ENCODE measurements at regions not wholly inside any gene's neighbourhood (a gene's known extent, or its start where the extent isn't known, plus 50 kb on each side); places are given as distances from the start of the nearest gene placed in this dataset.
"Not testable (repeated sequence)": the region's sequence is repeated elsewhere in the genome, so short reads cannot be mapped to it uniquely, and the experiment has no call there.

DNA sequence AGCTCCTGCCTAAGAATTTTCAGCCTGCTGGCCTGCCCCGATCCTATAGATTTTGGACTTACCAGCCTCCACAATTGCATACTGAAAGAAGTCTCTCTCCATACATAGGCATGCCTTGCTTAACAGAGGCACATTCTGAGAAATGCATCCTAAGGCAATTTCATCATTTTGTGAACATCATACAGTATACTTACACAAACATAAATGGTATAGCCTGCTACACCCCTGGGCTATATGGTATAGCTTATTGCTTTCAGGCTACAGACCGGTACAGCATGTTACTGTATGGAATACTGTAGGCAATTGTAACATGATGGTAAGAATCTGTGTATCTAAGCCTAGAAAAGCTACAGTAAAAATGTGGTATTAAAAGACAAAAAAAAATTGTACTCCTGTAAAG is 174.7 kb downstream of the NRIP1 start:
- H3K9me3 ChIP-seq = no peaks in the 10 kb centered on the region
- DNase-seq (no peak), FAIRE-seq (no peak), ATAC-seq (no peak)
- 97 to 100% methylated on average over 2 of the region's 2 CpGs for WGBS, 2 donors
- H3K4me1 ChIP-seq = no peaks in the 10 kb centered on the region
- no peak overlapping the region for H3K4me3 ChIP-seq
- TF ChIP-seq, protein P1, sequence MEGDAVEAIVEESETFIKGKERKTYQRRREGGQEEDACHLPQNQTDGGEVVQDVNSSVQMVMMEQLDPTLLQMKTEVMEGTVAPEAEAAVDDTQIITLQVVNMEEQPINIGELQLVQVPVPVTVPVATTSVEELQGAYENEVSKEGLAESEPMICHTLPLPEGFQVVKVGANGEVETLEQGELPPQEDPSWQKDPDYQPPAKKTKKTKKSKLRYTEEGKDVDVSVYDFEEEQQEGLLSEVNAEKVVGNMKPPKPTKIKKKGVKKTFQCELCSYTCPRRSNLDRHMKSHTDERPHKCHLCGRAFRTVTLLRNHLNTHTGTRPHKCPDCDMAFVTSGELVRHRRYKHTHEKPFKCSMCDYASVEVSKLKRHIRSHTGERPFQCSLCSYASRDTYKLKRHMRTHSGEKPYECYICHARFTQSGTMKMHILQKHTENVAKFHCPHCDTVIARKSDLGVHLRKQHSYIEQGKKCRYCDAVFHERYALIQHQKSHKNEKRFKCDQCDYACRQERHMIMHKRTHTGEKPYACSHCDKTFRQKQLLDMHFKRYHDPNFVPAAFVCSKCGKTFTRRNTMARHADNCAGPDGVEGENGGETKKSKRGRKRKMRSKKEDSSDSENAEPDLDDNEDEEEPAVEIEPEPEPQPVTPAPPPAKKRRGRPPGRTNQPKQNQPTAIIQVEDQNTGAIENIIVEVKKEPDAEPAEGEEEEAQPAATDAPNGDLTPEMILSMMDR (IDR thresholded peaks at IDR 0.05) = no peak
- intact Hi-C loops (cut with DNase I) = no loop called here
- no peaks in the 10 kb centered on the region for H3K27me3 ChIP-seq
- no peaks in the 10 kb centered on the region for H3K36me3 ChIP-seq
- no peak overlapping the region for H3K27ac ChIP-seq

DNA sequence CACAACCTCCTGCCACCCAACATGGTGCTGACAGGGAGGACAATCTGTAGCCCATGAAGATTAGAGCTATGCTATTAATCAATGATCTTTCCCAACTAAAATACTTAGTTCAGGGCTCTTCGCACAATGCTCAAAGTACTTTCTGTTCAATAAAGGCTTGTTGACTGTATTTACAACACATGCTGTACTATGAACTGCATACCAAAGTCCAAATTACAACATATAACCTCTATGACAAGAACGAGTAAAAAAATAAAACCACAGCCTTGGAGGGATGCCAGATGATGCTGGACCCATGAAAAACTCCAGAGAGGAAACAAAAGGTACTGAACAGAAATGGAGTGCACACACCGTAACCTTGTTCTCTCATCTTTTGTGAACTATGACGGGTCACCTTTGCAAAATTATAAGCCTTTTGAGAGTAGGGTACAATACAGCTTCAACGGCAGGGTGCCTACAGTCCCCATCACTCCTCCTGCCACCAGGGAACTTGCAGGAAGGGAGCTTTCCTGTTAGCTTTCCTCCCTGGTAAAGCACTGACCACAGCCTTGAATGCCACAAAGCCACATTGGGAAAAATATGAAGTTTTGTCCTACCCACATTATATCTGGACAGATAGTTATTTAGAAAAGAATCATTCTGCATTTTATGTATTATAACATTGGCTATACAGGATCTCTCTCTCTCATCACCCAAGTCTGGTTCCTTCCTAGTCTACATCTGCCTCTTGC is 175.6 kb downstream of the NRIP1 start:
- WGBS, 2 donors = 66 to 68% methylated on average over 5 of the region's 5 CpGs
- FAIRE-seq = no peak
- TF ChIP-seq, protein P1 (IDR thresholded peaks at IDR 0.05) = no peak
- DNase-seq = no peak
- no peaks in the 10 kb centered on the region for H3K4me1 ChIP-seq
- peak in 3 of 4 donors; percentile 46 to 62 (median 49) for ATAC-seq
- no peak overlapping the region for H3K27ac ChIP-seq
- H3K4me3 ChIP-seq = no peak overlapping the region
- H3K36me3 ChIP-seq = no peaks in the 10 kb centered on the region
- H3K27me3 ChIP-seq = no peaks in the 10 kb centered on the region
- intact Hi-C loops (cut with DNase I) = no loop called here
- no peaks in the 10 kb centered on the region for H3K9me3 ChIP-seq

DNA sequence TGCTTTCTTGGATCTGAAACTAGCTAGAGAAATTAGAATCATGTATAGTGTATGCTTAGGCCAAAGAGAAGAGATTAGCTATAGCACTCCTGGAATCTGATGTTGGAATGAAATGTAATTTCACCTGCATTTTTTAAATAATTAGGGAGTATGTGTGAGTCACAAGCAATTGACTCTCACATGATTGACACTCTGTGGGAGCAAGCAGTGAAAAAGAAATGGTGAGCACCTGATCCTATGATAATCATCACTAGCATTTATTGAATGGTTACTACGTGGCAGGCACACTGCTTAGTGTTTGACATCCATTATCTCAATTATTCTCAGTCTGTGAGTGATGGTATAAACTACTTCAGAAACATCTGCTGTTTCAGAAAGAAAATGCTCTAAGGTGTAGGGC is 176.6 kb downstream of the NRIP1 start:
- intact Hi-C loops (cut with DNase I) = no loop called here
- no peak for ATAC-seq
- H3K4me1 ChIP-seq = no peaks in the 10 kb centered on the region
- no peak for DNase-seq
- 25 to 33% methylated on average over 1 of the region's 1 CpG for WGBS, 2 donors
- H3K27me3 ChIP-seq = no peaks in the 10 kb centered on the region
- no peak overlapping the region for H3K27ac ChIP-seq
- no peak for FAIRE-seq
- TF ChIP-seq, protein P1 (IDR thresholded peaks at IDR 0.05) = no peak
- no peak overlapping the region for H3K4me3 ChIP-seq
- no peaks in the 10 kb centered on the region for H3K9me3 ChIP-seq
- no peaks in the 10 kb centered on the region for H3K36me3 ChIP-seq

DNA sequence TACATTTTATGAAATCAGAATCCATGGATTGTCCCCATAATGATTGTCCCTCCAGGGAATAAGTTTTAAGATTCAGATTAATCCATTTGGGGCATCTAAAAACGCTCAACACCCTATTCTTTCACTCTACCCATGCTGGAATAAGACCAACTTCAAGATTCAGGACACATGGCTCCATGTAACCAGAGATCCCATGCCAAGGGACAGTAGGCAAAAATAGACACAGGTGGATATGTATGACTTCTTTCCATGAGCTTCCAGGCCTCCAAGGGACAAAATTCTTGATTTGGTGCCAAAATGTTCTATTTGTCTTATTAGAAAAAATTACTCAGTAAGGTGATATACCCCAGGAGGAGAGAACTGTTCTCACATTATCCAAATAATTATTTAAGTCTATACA is 178.8 kb downstream of the NRIP1 start:
- no peaks in the 10 kb centered on the region for H3K36me3 ChIP-seq
- H3K27ac ChIP-seq = no peak overlapping the region
- DNase-seq = no peak
- FAIRE-seq = no peak
- H3K4me3 ChIP-seq = no peak overlapping the region
- H3K9me3 ChIP-seq = no peaks in the 10 kb centered on the region
- H3K4me1 ChIP-seq = no peaks in the 10 kb centered on the region
- TF ChIP-seq, protein P1 (IDR thresholded peaks at IDR 0.05) = no peak
- 76 to 79% methylated on average over 1 of the region's 1 CpG for WGBS, 2 donors
- no peak for ATAC-seq
- intact Hi-C loops (cut with DNase I) = no loop called here
- no peaks in the 10 kb centered on the region for H3K27me3 ChIP-seq

DNA sequence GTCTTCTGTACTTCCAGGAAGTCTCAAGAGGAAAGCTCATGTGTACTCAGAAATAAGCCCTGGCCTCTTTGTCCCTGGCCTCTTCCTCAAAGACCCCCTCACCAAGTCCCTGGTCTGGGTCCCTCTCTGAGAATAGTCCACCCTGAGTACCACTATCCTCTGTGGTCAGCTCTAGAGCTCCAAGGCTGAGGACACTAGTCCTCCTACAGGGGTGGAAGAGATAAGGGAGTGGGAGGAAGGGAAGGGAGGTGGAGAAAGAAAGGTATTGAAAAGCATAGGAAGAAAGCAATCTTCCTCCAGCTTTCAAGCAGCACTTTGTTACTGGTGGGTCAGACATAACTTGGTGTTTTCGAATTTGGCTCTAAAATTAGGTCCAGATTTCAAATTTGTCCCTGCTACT is 181.4 kb downstream of the NRIP1 start:
- Histone ChIP-seq H3K4me1 (peaks cover under 1 to 6% (median 5%) of the 10 kb centered on the region in 3 donors), H3K27me3 (no peaks in the 10 kb centered on the region), H3K9me3 (no peaks in the 10 kb centered on the region), H3K27ac (no peak overlapping the region), H3K4me3 (no peak overlapping the region), H3K36me3 (no peaks in the 10 kb centered on the region)
- intact Hi-C loops (cut with DNase I) = no loop called here
- FAIRE-seq = no peak
- WGBS, 2 donors = 78 to 88% methylated on average over 1 of the region's 1 CpG
- TF ChIP-seq, protein P1 (IDR thresholded peaks at IDR 0.05) = no peak
- DNase-seq = no peak
- ATAC-seq = no peak

DNA sequence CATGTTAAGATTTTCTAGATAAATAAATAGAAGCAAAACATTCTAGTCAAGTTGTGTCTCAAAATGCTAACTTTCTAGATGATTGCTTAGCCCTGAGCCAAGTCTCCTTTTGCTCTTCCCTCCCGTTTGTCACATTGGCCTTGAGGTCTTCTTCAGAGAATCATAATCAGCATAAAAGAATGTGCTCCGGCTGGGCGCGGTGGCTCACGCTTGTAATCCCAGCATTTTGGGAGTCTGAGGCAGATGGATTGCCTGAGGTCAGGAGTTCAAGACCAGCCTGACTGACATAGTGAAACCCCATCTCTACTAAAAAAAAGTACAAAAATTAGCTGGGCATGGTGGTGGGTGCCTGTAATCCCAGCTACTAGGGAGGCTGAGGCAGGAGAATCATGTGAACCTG is 182.3 kb downstream of the NRIP1 start:
- H3K4me3 ChIP-seq; FAIRE-seq; H3K36me3 ChIP-seq; ATAC-seq; H3K27me3 ChIP-seq; H3K27ac ChIP-seq; intact Hi-C loops (cut with DNase I); DNase-seq; H3K9me3 ChIP-seq: not testable (repeated sequence)
- peaks cover 8 to 14% (median 13%) of the 10 kb centered on the region in 3 donors for H3K4me1 ChIP-seq
- 95 to 96% methylated on average over 5 of the region's 5 CpGs for WGBS, 2 donors

Measured in pancreas (tissue), 10 donors.